GM19467 (cell line): ENCODE measurements at regions not wholly inside any gene's neighbourhood (a gene's known extent, or its start where the extent isn't known, plus 50 kb on each side); places are given as distances from the start of the nearest gene placed in this dataset.

Experiments used
- ATAC-seq: cut with Tn5 transposase; IDR thresholded peaks from one replicate; pipeline ENCODE4 v1.9.1; 2021; ENCODE audit warnings: mild to moderate bottlenecking, moderate library complexity; ENCODE audit not compliant: unreplicated experiment

DNA sequence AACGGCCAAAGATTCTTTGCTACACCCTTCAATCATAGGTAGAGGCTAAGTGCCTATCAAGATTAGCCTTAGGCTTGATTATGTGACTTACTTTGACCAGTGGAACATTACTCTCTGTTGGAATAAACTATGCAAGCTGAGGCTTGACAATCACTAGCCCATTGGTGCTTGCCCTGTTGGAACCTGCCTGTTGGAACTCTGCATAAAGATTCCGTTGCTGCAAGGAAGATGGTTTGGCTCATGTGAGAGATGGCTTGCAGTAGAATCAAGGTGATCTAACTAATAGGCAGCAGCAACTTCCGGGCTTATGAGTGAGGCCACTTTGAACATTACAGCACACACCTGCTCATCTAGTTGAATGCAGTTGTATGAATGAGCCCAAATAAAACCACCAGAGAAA lies 227.7 kb upstream of the TSHZ2 start:
- ATAC-seq = no peak

DNA sequence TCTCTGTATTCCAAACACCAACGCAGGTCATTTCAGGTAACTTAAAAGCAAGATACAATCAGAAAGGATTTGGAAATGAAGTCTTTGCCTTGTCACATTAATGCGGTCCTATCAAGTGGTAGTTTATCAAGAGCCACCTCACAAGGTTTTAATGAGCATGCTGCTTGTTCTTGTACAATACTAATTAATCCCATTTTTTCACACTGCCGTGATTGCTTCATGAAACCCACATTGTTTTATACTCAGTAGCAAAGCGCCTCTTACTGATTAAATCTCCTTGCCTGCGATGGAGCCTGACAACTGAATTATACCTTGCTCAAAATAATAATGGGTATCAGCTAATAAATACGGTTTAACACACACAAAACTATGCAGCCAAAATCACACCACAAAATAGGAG lies 234.1 kb upstream of the TSHZ2 start:
- no peak for ATAC-seq

DNA sequence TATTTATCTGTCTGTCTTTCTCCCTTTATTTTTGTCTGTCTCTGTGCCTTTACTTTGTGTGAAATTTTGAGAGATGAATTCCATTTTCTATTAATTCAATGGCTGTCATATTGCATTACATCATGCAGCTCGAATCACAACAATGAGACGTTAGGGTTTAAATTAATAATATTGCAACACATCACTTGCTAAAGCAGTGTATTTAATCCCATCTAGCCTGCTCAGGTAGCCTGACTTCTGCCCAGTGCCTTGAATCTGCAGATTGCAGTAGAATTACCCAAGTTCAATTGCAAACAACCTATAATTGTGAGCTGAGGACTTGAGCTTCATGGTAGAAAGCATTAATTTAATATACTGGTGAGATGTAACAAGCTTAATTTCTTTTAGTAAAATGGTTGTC lies 235.7 kb upstream of the TSHZ2 start:
- no peak for ATAC-seq

DNA sequence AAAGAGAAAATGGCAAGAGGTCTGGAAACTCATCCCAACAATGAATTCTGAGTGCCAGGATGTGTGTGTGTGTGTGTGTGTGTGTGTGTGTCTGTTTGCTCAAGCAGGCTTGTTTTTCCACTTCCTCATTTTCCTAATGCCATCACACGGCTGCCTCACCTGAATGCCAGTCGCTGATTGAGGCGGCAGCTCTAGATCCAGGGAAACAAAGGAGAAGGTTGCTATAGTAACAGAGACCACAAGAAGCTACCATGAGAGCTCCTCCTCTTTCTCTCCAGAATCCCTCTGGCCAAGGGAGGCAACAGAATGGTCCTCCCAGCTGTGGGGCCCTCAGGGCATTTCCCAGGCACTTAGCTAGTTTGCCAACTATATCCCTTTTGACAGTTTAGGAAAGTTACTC lies 241.1 kb upstream of the TSHZ2 start:
- ATAC-seq = no peak

DNA sequence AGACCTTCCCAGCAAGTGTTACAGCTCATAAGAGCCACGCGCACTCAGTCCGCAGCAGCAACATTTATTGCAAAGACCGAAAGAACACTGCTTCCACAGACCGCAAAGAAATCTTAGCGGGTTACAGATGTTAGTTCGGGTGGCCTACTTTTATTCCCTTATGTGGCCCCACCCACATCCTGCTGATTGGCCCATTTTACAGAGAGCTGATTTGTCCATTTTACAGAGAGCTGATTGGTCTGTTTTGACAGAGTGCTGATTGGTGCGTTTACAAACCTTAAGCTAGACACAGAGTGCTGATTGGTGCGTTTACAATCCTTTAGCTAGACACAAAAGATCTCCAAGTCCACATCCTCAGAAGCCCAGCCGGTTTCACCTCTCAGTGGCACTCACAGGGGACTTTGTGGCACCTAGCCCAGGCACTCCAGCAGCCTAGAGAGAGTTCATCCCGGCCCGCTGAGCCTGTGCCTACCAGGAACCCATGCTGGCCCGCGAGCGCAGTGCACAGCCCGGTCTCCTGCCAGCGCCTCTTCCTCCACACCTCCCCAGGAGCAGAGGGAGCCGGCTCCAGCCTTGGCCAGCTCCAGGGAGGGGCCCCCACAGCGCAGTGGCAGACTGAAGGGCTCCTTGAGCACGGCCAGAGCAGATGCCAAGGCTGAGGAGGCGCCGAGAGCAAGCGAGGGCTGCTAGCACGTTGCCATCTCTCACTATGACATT lies 244.3 kb upstream of the TSHZ2 start:
- ATAC-seq = no peak

DNA sequence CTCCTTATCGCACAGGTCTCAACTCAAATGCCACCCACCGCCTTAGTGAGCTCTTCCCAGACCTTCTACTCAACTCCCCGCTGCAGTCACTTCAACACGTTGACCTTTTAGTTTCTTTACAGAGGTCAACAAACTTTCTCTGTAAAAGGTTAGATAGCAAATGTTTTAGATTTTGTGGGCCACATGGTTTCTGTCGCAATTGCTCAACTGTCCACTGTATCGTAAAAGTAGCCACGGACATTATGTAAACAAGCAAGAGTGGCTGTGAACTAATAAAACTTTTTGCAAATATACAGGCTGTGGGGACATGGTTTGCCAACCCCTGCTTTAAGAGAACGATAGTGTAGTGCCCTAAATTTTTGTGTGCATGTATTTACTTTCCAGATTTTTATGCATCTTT lies 247.6 kb upstream of the TSHZ2 start:
- ATAC-seq = no peak

DNA sequence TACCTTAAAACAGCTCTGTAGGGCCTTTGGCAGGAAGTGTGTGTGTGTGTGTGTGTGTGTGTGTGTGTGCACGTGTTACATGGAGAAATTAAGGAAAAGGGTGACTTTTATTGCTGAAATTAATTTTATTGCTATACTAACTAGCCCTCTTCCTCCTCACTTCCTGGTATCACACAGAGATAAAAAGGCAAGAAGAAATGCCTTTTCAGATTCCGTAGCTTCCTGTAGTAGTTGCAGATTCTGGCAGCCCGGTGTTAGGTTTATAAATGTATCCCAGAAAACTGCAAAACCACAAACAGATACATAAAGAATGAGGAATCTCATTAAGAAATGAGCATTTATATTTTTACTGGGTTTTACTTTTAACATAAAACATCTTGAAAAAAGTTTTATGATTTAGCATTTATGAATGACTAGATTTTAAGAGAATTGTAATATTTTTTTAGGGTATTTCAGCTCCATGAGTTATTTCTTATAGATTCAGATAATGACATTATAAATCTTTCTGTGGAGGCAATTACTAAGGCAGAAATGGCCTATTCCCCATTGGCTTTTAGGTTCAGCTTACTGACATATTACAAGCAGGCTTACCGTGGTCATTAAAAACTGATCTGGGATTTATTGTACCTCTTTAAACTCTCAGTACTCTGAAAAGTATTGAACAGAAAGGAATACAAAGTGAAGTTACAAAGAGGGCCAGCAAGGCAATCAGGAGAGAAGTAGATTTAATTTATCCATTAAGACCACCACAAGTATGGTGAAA lies 249.1 kb upstream of the TSHZ2 start:
- no peak for ATAC-seq

DNA sequence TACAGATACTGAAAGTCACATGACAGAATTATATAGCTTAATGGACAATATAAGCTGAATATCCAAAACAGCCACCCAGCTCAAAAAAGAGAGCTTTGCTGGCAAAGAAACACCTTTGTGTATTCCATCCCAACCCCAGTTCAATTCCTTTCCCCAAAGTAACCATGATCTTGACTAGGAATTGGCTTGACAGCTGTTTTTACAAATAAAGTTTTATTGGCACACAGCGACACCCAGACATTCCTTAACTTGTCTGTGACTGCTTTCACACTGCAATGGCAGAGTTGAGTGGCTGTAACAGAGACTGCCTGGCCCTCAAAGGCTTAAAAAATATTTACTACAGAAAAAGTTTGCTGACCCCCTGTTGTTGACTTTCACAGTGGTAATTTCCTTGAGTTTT lies 264.0 kb upstream of the TSHZ2 start:
- ATAC-seq = no peak

DNA sequence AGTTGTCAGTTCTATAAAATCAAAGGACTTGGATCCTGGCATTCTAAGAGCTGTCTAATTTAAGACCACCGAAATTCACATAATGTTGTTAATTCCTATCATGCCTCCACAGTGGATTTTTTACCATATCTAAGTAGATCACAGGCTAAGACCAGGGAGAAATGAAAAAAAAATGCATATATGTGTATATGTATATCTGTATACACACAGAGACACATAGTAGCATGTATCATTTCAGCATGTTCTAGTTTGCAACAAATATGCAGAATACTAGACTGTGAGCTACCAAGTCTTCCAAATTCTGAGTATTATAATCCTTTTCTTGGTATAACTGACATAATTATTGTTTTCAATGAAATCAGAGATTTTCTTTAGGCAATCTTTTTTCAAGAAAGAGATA lies 267.6 kb upstream of the TSHZ2 start:
- no peak for ATAC-seq

DNA sequence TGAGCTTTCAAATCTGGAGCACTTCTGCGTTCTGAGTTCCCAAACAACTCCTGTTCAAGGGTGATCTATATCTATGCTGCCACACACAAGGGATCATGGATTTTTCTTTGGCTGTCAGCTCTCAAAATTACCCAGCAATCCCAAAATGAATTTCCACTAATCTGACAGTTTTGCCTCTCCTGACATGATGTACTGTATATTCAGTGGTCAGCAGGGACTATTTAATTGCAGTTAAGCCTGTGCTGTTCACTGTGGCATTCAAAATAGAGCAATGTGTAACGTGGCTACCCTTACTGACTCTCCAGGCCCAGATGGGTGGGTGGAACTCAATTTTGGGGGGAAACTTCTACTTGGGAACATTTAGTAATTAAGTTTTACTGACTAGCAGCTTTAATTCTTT lies 283.8 kb upstream of the TSHZ2 start:
- ATAC-seq = no peak

DNA sequence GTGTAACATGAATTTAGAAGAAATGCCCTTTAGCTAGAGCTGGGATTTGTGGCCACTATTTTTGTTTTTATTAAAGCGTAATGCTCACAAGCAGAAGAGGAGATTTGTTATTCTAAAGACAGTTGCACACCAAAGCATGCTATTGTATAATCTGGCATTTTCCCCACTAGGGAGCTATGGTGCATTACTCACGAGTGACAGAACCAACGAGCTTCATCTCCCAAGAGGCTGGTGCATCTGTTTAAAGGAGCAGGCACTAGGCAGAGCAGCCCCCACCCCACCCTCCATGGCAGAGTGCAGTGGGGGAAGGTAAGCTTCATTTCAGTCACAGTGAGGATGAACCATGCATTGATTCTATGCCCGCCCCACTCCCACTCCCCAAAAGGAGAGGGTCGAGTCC lies 287.3 kb upstream of the TSHZ2 start:
- ATAC-seq = no peak

DNA sequence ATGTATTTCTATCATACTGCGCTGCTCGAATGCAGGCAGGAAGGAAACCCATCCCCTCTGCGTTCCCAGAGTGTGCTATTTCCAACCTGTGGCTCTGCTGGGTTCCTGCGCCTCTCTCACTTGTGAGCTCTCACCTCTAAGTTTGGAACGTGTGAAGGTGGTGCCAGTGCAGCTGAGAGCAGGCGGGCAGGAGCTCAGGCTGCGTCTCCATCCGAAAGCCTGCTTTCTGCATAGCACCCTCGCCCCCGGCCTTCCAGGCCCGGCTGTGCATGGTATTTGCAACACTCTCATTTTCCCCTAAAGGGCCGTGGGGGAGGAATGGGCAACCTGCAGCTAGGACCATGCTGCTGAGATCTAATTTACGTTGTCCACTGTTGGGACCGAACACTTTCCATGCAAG lies 288.0 kb upstream of the TSHZ2 start:
- ATAC-seq = no peak

DNA sequence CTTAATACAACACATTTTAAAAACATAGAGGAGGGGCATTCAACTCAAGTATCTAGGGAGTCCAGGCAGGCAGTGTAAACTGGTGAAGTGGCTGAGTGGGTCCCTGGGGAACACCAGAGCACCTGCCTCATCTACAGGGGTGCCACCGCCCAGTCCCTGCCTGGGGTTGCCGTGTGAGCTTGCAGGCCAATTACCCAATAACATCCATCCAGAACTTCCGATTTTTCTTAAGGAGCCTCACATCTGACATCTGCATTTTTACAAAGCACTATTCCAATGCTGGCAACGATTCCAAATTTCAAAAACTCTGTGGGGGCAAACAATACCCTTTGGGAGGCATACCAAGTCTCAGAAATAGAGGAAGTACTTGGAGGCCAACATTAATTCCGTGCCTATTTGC lies 288.4 kb upstream of the TSHZ2 start:
- no peak for ATAC-seq

DNA sequence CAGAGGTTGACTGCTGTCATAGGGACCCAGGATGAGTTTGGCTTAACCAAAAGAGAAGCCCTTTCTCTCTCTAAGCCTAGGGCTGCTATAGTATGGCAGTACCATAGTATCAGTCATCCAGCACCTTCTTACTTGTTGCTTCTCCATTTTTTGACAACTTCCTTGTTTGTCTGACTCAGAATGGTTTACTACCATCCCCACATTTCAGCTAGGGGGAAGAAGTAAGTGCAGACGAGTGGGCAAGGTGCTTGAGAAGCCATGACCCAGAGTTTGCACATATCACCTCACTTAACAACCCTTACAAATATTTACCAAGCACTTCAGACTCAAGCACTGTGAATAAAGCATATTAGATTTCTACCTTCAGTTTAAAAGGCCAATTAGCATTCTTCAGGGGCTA lies 289.9 kb upstream of the TSHZ2 start:
- no peak for ATAC-seq

DNA sequence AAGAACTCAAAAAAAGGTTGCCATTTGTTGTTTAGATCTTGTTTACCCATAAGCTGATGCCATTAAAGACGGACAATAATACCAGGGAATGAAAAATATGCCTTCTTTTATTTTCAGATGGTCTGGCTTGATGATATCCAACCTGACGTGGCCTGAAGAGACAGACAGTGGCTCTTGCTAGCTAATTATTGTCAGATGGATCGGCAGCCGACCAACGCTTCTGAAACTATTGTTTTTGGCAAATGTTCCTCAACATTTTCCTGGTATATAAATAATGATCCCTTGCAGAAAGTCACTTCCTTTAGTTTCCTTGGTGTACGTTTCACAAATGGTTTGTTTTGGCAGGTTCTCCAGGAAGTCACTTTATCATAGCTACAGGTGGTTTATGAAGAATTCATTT lies 290.9 kb upstream of the TSHZ2 start:
- ATAC-seq = no peak

DNA sequence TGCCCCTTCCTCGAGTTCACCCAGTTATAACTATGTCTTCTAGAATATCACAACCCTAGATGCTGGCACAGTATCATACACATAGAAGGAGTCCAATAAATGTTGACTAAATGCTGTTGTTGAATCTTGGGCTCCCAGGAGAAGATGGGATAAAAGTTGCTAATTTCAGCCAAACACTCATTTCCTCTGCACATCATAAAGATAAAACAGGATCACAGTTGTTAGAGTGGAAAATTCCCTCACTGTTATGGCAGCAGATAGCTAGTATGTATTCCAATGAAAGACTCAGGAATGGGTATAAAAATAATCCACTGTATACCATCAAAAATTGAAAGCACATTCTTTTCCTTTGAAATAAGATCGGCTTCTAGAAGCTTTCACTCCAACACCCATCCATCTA lies 294.9 kb upstream of the TSHZ2 start:
- ATAC-seq = no peak

DNA sequence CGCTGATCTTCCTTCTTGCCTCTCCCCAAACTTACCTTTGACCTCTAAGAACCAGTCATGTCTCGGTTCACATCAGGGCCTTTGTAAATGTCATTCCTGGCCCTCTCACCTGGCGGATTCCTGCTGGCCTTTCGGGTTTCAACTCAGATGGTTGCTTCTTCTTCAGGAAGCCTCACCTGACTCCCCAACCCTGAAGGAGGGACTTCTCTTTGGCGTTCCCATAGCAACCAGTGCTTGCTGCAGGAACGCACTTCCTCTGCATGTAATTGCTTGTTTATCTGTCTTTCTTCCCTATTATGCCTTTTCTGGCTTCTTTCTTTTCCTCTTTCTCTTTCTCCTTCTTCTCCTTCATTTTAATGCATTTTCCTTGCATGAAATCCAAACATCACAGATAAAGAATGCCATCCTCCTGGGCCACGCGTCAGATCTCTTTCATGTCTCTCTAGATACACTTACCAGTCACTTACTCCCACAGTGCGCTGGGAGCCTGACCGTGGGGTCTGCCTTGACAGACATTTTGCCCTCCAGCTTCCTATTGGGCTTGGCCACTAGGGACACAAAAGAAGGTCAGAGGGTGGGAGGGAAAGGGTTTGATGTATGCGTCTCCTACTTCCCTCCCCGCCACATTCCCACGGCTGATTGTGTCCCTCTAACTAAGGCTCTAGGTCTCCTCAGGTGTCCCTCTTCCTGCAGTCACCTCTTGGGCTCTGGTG lies 295.7 kb upstream of the TSHZ2 start:
- no peak for ATAC-seq

DNA sequence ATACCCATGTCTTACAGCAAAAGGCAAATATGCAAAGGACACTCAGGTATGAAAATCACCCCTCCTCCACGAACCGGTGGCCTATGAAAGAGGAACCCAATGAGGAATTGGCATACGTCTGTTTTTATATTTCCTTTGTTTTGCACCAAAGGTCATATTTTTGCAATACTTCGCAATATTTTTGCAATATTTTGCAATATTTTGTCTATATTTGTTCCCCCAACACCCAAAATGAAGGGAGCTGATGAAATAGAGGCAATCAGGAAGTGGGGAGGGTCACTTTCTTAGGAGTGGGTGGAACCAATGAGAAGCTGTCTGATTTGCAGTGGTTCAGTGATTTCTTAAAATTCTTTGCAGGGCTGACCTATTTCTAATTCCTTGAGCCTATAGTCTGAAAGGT lies 296.8 kb upstream of the TSHZ2 start:
- no peak for ATAC-seq

DNA sequence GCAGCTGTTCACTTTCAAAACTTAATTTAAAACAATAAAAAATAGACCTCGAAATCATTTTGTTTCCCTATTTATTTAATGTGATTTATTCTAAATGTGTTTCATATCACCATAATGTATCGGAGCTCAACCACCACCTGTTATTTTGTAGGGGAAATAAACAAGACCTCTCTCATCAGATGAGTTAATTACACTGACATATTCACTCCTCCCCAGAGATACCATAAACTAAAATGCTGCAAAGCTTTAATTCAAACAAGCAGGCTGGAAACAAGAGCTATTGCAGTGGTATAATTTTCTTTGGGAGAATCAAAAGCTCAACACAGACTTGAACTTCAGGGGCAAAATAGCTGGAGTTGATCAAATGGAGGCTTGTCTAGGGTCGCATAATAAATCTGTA lies 303.5 kb upstream of the TSHZ2 start:
- ATAC-seq = no peak

DNA sequence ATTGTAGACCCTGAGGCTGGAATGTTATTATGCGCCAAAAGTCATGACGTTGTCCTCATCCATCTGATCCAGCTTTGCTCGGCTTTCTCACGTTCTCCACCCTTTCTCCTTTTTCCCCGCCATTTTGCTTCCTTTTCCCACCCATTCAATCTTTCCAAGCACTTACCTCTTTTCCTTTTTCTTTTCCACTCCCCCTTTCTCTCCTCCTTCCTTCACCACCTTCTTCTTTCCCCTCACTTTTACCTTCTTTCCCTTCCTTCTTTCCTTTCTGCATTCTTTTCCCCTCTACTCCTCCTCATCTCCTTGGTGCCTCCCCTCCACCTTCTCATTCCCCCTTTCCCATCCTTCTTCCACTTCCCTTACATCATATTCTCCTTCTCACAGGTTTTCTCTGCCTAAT lies 304.8 kb upstream of the TSHZ2 start:
- no peak for ATAC-seq

DNA sequence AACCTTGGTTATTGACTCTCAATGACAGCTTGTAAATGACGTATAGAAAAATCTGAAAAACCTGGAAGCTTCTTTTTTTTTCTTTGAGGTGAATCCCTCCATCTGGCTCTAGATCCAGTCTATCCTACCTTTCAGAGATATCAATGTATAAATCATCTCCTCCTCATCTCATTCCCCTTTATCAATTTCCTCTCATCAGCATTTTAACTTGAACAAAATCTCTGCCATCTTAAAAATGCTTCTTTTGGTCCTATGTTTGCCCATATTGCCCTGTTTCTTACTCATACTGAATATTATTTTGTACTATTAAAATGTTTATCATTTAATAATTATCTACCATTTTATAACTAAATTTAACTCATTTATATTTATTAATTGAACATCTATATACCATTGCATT lies 306.7 kb upstream of the TSHZ2 start:
- ATAC-seq = no peak

DNA sequence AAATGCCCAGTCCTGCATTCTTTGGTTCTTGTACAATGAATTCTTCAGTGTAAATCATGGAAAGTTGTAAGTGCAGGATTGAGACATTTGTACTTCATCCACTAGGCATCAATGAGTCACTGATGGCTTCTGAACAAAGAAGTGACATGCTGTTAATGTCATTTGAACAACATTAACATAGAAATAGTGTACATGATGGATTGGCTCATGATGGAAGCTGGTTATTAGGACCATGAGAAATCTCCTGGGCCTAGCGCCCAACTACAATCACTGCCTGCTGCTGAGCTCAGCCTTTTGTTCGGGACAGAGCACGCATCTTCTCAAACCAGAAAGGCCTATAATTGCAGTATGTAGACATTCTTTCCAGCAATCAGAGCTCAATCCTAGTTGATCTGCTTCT lies 316.8 kb upstream of the TSHZ2 start:
- ATAC-seq = no peak
